GM12892 (cell line): ENCODE measurements at regions not wholly inside any gene's neighbourhood (a gene's known extent, or its start where the extent isn't known, plus 50 kb on each side); places are given as distances from the start of the nearest gene placed in this dataset.

Experiments
- POLR2A ChIP-seq: IDR thresholded peaks from 2 replicates; pipeline ENCODE4 v1.6.1; 2011; ENCODE audit warnings: low read depth, low read length, control low read depth
- POLR2AphosphoS5 ChIP-seq: IDR thresholded peaks from 2 replicates; pipeline ENCODE4 v1.6.1; 2011; ENCODE audit warnings: low read depth, low read length, control low read depth
- TAF1 ChIP-seq: IDR thresholded peaks from 2 replicates; pipeline ENCODE4 v1.6.1; 2011; ENCODE audit warnings: low read depth, mild to moderate bottlenecking, control low read depth, low read length, borderline replicate concordance

- no peak for TF ChIP-seq POLR2AphosphoS5
- no peak for TF ChIP-seq POLR2A
- TF ChIP-seq TAF1 = no peak
These were observed 198.4 kb downstream of the RBM43 start for GRCh38 chr2:151063271-151063670.
